Eye (tissue), 1 donor: ENCODE measurements at regions not wholly inside any gene's neighbourhood (a gene's known extent, or its start where the extent isn't known, plus 50 kb on each side); places are given as distances from the start of the nearest gene placed in this dataset.
A peak's percentile ranks its signal among the peaks of the same experiment; 100 is the strongest.
"Not testable (repeated sequence)": the region's sequence is repeated elsewhere in the genome, so short reads cannot be mapped to it uniquely, and the experiment has no call there.

Source experiments
- DNase-seq: peaks from one replicate; pipeline ENCODE4 v3.0.0-alpha.2; 2015

DNA sequence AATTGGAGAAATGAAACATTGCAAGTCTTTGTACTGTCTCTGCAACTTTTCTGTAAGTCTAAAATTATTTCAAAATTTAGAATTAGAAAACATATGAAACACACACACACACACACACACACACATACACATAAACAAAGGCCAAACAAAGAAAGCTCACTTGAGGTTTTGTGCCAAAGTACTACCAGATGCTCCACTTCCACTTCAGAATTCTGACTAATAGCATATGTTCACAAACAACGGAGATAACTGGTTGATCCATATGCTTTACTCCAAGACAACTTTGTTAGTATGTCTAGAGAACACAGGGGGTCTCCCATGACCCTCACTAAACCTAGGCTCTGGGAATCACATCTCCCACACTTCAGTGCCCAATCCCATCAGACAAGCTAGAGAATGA, 133.8 kb upstream of the CLEC14A start:
- DNase-seq, result peak; percentile 28

DNA sequence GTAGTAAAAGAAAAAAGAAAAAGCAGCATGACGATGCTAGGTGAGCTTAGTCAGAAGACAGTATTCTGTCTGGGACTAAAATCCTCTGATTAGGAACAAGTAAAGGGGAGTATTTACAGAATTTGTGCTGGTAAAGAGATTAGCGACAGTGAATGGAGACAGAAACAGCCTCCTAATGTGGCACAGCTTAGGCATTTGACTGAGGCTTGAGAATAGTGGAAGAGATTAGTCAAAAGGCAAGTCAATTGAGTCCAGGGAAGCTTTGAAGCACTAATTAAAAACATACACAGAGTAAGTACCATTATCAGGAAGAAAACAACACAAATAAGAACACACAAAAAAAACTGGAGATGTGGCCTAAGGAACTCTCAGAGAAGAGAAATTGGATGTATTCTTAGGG, 131.9 kb upstream of the CLEC14A start:
- DNase-seq, result no peak

DNA sequence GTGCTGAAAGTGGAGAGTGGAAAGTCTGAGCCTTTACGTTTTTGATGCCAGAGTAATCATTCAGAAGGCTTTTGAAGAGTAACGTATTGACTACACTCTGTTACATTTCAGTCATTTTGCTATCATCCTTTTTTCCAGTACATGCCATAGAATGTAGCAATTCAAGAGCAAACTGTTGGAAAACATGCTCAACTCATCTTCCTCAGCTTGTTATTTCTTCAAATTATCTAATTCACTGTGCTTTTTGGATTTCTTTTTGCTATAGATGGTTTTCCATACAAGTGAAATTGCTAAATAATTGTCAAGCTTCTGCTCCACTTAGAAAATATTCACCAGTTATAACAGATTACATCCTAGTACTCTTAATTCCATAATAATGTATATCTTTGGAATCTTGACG, 129.9 kb upstream of the CLEC14A start:
- DNase-seq, result no peak

DNA sequence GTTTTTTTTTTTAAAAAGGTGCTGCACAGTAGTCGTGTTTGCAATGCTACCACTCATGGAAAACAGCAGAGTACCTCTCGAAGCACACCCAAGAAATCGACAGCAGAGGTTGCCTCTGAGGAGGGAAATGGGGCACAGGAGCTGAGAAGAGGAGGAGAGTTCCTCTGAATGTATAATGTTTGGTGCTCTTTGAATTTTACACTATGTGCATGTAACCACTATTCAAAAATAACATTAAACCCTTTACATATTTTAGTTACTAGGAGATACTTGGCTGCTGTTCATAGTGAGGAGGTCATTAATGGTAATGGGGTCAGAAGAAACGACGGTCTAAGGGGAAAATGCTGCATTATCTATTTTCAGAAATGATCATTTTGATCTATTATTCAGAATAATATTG, 129.4 kb upstream of the CLEC14A start:
- no peak for DNase-seq

DNA sequence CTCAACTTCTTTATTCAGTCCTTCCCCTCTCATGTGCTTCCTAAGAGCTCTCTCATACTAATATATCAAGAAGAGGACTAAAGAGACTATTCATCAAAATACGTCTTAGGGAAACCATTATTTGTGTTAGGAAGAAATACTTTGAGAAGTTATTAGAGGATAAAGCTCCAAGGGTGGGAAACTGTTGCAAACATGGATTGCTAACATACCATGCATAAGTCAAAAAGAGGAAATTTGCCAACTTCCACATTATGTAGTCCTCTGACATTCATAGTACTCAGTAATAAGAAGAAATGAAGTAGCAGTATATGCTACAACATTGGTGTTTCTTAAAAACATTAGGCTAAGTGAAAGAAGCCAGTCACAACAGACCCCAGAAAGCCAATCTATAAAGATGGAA, 128.8 kb upstream of the CLEC14A start:
- DNase-seq, result no peak

DNA sequence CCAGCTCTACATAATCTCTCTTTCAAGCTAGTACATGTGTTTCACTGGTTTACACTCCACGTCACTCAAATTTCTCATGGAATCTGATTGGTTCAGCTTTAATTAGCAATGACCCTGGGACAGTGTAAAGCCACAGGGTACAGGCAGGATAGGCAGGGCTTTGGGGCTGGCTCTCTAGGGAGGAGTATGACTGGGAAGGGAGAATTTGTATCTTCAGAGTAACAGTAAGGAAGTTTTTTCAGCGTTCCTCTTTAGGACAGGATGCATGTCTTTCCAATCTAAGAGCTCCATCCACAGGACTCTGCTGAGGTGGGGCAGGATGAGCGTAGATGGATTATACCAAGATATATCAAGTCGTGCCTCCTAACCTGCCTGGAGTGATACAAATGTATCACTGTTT, 112.0 kb upstream of the CLEC14A start:
- no peak for DNase-seq

DNA sequence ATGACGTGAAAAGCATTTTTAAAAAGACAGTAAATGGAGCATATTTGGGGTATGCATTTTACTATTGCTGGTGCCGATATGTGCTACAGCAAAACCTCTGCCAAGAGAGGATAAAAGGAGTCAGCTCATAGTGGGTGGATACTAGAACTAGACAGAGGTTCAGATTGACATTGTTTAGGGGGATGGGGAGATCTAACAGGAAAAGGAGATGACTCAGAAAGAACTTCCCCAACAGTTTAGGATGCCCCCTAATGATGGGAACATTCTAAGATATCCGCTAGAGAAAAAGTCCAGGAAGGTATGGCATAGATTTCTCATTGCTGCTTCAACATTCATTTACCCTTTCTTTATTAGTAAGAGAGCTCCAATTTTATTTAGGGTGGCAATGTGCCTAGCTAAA, 110.5 kb upstream of the CLEC14A start:
- no peak for DNase-seq

DNA sequence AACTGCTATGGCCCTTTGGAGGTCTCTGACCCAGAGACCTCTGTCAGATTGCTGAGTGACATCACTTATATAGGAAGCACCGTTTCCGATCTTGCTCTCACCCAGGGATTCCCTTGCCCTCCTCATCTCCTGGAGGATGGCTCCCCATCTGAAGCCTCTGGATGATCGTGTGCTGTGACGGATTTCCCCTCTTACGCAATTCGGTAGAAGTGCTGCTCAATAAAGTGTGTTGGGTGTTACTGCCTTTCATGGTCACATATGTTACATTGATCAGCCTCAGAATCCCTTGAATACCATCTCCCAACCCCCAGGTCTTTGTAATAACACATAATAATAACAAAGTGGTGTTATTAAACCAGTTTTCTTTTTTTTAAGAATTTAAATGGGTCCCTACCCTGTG, 107.3 kb upstream of the CLEC14A start:
- DNase-seq, result no peak

DNA sequence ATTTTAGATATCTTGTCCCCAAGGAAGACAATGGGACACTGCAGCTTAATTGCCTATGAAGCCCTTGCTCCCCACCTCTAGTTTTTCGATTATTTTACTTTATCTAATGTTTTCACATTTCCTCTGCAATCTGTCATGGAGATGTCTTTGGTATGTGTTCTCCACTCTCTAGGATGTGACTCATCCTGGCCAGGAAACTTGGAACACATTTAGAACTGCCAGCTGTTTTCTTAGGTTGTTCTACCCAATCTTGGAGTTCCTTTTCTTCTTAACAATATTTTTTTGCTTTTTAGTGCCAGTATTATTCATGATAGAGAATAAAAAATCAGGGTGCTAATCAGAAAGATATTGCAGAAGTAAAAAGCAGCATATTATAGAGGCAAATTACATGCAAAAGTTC, 101.7 kb upstream of the CLEC14A start:
- no peak for DNase-seq

DNA sequence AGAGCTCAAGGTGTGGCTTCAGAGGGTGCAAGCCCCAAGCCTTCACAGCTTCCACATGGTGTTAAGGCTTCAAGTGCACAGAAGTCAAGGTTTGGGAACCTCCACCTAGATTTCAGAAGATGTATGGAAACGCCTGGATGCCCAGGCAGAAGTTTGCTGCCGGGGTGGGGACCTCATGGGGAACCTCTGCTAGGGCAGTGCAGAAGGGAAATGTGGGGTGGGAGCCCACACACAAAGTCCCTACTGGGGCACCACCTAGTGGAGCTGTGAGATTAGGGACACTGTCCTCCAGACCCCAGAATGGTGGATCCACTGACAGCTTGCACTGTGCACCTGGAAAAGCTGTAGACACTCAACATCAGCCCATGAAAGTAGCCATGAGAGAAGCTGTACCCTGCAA, 99.6 kb upstream of the CLEC14A start:
- not testable (repeated sequence) for DNase-seq

DNA sequence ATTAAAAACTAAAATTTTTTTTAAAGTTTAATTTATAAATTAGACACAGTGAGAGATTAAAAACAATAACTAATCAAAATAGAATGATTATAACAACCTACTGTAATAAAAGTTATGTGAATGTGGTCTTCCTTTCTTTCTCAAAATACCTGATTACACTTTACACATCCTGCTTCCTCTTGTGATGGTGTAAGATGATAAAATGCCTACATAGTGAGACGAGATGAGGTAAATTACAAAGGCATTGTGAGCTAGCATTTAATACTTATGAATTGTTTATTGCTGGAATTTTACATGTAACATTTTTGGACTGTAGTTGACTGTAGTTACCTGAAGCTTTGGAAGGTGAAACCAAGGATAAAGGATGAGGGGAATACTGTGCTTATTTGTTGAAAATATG, 94.2 kb upstream of the CLEC14A start:
- no peak for DNase-seq

DNA sequence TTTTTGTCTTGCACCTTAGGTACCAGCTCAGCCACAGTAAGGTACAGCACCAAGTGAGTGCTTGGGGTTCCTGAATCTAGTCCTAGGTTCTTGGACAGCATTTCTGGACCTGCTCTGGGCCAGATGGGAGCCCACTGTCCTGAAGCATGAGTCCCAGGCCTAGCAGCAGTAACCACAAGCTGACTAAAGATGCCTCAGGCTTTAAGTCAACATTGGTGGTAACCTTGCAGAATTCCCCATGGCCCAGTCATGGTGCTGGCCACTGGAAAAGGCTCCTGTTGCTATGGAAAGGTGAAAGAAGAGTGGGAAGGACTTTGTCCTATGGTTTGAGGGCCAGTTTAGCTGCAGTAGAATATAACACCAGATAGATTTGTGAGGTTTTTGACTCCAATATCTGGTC, 86.9 kb upstream of the CLEC14A start:
- DNase-seq, result peak; percentile 1

DNA sequence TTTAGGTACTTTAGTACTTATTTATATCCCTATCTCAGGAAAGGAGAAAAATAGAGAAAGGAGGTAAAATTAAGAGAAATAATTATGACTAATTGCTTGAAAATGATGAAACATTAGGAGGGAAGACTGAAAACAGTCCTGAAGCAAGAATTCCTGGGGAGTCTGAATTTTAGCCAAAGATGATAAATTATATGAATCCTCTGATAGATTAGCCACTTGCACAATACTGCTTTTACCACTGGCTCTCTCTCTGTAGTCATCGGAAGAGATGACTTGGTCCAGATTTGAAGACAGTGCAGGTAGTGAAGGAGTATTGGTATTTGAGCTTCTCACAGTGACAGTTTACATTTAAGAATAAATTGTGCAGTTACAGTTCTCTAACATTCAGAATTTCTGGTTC, 83.8 kb upstream of the CLEC14A start:
- DNase-seq, result no peak

DNA sequence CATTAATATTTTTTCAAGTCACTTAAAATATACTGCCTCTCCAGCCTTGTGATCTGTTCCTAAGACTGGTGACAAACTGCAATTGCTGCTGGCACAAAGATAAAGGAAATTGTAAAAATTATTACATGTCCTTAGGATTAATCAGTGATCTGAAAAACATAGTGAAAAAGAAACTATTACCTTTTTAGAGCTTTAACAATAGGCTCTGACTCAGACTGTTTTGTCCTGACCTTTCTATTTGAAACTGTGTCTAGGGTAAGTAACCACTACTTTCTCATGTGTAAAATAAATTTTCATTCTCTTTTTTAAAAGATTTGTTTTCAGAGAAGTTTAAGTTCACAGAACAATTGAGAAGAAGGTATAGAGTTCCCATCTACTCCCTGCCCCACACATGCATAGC, 80.4 kb upstream of the CLEC14A start:
- DNase-seq, result no peak

DNA sequence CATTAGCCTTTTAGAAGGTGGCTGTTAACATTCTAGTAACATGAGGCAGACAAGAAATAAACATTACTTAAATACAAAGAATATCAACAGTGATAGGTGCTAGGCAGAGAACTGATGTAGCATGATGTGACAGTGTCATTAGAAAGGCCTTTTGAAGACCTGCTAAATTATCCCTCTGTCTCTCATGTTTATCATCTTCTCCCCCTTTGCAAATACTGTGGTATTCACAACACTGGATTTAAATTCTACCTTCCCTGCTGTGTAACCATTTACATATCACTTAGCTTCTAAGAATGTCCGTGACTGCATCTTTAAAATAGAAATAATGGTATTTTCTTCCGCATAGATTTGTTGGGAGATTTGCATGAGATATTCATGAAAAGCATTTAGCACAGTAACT, 74.4 kb upstream of the CLEC14A start:
- DNase-seq, result no peak

DNA sequence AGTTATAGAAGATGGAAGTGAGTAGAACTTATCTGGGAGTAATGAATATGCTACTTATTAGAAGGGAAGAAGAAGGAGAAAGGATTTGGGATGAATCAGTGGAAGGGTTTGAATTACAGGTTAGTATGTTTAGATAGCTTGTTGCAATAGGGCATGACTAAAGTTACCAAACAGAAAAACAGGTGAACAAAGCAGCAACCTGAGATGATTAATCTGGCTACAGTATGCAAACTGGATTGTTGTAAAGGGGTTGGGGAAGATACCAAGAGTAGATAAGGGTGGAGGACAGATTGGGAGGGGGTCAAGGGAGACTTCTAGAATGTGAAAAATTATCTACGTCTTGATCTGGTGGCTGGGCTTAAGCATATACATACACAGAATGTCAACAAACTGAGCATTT, 73.4 kb upstream of the CLEC14A start:
- no peak for DNase-seq

DNA sequence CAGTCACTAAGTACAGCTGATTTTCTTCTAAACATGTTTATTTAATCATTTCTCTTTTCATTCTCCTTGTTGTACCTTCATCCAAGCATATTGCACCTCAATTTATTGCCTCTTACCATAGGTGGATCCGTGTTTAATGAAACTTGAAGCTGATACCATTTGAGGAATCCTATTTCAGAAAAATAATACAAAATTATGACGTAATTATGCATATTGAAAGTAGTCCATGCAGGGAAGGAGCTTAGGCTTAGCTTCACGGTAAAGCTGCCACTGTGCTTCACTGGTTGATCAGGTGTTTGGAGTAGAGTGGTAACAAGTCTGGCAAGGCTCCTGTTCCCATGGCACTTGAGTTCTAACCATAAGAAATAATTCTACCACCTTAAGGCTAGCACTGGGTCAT, 61.0 kb upstream of the CLEC14A start:
- no peak for DNase-seq

DNA sequence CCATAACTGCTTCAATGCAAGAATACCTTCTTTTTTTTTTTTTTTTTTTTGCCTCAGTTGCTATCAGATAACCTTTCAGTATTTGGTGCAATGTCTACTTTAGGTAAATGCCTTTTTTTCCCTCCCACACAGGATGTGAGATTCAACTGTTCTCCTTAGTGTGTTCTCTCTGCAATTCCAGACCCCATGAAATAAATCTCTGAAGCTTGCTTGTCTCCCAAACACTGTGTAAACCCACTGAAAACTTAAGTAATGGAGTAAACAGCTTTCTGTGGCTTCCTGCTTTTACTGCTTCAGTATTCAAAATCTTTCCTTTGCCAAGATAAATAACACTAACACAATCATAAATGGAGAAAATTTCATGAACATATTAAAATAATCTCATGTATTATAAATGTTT, 55.8 kb upstream of the CLEC14A start:
- no peak for DNase-seq

DNA sequence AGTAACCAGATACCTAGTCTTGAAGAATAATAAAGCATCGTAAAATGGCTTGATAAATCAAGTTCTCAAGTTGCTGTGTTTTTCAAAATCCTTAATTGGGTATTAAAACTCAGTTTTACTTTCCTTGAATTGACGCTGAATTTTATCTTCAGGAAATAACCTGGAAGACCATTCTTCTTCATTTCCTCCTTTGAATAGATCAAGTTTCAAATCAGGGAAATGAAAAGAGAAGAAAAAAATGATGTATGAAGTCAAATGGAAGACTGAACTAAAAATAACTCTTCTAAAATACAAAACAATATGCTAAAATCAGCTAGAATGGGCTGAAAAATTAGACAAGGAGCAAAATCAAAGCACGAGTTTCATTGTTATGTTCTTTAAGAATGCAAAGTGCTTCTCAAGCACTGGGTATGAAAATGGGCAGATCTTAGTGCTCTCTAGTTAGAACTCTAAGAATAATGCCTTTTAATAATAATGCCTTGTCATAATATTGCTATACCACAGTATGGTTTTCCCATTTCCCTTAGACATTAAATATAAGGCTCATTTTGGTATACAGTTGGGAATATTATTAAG, 54.6 kb upstream of the CLEC14A start:
- no peak for DNase-seq

DNA sequence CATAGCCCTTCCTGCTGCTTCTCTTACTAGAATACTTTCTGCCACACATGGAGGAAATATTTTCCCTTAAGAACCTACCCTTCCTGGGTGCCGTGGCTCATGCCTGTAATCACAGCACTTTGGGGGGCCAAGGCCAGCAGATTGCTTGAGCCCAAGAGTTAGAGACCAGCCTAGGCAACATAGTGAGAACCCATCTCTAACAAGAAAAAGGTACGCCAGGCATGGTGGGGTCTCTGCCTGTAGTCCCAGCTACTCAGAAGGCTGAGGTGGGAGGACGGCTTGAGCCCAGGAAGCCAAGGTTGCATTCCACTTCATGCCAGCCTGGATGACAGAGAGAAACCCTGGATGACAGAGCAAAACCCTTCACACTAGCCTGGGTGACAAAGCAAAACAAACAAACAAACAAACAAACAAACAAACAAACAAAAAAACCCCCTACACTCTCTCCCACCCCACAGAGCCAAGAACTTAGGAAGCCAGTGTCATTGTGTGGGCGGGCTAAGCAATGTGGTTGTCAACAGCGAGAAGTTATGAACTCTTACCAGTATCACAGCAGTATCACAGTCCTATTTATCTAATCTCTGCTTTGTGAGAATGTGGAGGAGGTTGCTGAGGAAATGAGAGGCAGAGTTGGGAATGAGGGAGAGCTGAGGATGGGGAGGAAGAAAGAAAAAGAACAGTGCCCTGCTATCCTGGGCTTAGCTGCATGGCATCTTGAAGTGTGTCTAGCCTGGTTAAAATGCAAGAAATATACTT, 53.8 kb upstream of the CLEC14A start:
- DNase-seq, result no peak
